ENCODE measurements at regions not wholly inside any gene's neighbourhood (a gene's known extent, or its start where the extent isn't known, plus 50 kb on each side); places are given as distances from the start of the nearest gene placed in this dataset.

DNA sequence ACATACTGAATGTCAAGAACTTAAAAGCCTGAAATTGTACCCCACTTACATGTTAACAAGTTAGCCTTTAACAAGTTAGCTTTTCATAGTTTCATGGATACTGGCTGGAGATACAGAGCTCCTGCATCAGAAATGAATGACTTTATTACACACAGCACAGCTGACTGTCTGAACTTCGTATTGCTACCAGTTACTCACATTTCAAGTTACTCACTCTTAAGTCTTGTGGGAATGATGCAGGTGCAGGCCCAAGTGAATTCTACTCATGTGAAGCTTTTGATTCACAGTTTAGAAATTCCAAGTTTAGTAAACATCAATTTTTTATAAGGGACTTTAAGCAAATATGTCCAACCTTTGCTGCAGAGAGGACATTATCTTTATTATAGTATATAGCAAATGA is 762.2 kb upstream of the PRR20A start:
- TF ChIP-seq CTCF (tag by site-specific recombination; IDR thresholded peaks at IDR 0.05) = no peak
- TF ChIP-seq ZNF623 (tag by site-specific recombination; IDR thresholded peaks at IDR 0.05) = no peak
- TF ChIP-seq ZNF555 (tag by site-specific recombination; conservative IDR thresholded peaks at IDR 0.05) = no peak
- no peak for TF ChIP-seq ZNF48 (tag by site-specific recombination; IDR thresholded peaks at IDR 0.05)
- TF ChIP-seq, protein P1, sequence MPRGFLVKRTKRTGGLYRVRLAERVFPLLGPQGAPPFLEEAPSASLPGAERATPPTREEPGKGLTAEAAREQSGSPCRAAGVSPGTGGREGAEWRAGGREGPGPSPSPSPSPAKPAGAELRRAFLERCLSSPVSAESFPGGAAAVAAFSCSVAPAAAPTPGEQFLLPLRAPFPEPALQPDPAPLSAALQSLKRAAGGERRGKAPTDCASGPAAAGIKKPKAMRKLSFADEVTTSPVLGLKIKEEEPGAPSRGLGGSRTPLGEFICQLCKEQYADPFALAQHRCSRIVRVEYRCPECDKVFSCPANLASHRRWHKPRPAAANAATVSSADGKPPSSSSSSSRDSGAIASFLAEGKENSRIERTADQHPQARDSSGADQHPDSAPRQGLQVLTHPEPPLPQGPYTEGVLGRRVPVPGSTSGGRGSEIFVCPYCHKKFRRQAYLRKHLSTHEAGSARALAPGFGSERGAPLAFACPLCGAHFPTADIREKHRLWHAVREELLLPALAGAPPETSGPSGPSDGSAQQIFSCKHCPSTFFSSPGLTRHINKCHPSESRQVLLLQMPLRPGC (tag by site-specific recombination; IDR thresholded peaks at IDR 0.05) = no peak
- no peak for TF ChIP-seq ZNF645 (tag by site-specific recombination; IDR thresholded peaks at IDR 0.05)
- no peak for TF ChIP-seq ZBTB7A (tag by site-specific recombination; IDR thresholded peaks at IDR 0.05; ENCODE audit: low read depth)
- TF ChIP-seq, protein P2, sequence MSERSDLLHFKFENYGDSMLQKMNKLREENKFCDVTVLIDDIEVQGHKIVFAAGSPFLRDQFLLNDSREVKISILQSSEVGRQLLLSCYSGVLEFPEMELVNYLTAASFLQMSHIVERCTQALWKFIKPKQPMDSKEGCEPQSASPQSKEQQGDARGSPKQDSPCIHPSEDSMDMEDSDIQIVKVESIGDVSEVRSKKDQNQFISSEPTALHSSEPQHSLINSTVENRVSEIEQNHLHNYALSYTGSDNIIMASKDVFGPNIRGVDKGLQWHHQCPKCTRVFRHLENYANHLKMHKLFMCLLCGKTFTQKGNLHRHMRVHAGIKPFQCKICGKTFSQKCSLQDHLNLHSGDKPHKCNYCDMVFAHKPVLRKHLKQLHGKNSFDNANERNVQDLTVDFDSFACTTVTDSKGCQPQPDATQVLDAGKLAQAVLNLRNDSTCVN (tag by site-specific recombination; optimal IDR thresholded peaks at IDR 0.05) = no peak
- TF ChIP-seq ZNF624 (tag by site-specific recombination; IDR thresholded peaks at IDR 0.05) = no peak
- TF ChIP-seq, protein P3, sequence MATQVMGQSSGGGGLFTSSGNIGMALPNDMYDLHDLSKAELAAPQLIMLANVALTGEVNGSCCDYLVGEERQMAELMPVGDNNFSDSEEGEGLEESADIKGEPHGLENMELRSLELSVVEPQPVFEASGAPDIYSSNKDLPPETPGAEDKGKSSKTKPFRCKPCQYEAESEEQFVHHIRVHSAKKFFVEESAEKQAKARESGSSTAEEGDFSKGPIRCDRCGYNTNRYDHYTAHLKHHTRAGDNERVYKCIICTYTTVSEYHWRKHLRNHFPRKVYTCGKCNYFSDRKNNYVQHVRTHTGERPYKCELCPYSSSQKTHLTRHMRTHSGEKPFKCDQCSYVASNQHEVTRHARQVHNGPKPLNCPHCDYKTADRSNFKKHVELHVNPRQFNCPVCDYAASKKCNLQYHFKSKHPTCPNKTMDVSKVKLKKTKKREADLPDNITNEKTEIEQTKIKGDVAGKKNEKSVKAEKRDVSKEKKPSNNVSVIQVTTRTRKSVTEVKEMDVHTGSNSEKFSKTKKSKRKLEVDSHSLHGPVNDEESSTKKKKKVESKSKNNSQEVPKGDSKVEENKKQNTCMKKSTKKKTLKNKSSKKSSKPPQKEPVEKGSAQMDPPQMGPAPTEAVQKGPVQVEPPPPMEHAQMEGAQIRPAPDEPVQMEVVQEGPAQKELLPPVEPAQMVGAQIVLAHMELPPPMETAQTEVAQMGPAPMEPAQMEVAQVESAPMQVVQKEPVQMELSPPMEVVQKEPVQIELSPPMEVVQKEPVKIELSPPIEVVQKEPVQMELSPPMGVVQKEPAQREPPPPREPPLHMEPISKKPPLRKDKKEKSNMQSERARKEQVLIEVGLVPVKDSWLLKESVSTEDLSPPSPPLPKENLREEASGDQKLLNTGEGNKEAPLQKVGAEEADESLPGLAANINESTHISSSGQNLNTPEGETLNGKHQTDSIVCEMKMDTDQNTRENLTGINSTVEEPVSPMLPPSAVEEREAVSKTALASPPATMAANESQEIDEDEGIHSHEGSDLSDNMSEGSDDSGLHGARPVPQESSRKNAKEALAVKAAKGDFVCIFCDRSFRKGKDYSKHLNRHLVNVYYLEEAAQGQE (tag by site-specific recombination; IDR thresholded peaks at IDR 0.05) = no peak
- TF ChIP-seq ZNF133 (tag by site-specific recombination; IDR thresholded peaks at IDR 0.05) = no peak
